HG03460 (cell line): ENCODE measurements at regions not wholly inside any gene's neighbourhood (a gene's known extent, or its start where the extent isn't known, plus 50 kb on each side); places are given as distances from the start of the nearest gene placed in this dataset.
"Not testable (repeated sequence)": the region's sequence is repeated elsewhere in the genome, so short reads cannot be mapped to it uniquely, and the experiment has no call there.

Experiments used
- ATAC-seq: cut with Tn5 transposase; IDR thresholded peaks from one replicate; pipeline ENCODE4 v1.9.1; 2021; ENCODE audit not compliant: unreplicated experiment

GRCh38 chr18:55988537-55988936 is 400.5 kb upstream of the TCF4 start:
- no peak for ATAC-seq

GRCh38 chr18:55983433-55983832 is 395.4 kb upstream of the TCF4 start:
- ATAC-seq: no peak

GRCh38 chr18:55982992-55983391 is 395.0 kb upstream of the TCF4 start:
- no peak for ATAC-seq

DNA sequence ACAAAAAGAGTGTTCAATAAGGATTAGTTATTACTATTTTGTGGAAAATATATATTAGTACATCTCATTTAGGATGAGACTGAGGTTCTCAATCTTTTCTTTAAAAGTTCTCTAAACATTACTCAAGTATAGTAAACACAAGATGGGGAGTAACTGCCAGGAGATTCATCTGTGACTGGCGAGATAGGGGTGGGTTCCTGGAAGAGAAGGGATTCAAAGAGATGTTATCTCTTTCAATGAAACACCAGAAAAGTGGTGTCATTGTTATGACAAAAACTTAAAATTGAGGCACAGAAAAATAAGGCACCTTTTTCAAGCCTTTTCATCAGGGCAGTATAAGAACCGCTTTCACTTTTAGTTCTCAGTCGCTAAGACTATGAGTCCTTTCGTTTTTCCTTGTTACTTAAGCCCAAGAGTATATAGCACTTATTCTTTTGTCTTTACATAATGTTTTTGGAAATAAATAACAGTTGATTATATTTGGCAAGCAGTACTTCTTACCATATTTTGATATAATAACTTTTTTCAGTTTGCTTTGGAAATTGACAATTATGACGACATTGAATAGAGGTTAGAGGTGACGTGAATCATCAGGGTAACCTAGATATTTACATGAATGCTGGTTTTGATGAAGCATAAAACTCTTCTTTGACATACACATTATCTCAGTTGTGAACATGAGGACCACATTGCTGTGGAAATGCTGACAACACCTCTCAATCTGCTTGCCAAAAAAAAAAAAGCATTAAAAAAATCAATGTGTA is 393.9 kb upstream of the TCF4 start:
- no peak for ATAC-seq

- ATAC-seq: no peak
Observed at GRCh38 chr18:55974521-55974920, 386.5 kb upstream of the TCF4 start.

DNA sequence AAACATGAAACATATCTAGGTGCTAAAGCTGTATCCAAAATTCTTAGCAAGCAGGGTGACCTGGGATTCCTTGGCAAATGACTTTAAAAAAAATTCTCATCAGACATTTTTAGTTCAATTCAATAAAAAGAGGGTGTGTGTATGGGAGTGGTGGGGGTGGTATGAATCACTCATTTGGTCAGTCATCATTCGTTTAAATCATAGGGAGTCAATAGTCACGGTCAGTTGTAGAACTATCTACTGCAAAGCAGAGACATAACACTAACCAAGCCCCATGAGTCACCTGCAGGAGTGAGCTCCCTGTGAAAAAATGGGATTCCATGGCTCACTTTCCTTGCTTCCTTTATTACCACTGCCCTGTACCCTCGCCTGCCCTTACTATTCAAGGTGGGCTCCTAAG is 380.6 kb upstream of the TCF4 start:
- ATAC-seq: no peak

GRCh38 chr18:55967019-55967418 is 379.0 kb upstream of the TCF4 start:
- ATAC-seq: no peak

- no peak for ATAC-seq
Observed at GRCh38 chr18:55964171-55964570, 376.2 kb upstream of the TCF4 start.

GRCh38 chr18:55953326-55953725 is 365.3 kb upstream of the TCF4 start:
- no peak for ATAC-seq

DNA sequence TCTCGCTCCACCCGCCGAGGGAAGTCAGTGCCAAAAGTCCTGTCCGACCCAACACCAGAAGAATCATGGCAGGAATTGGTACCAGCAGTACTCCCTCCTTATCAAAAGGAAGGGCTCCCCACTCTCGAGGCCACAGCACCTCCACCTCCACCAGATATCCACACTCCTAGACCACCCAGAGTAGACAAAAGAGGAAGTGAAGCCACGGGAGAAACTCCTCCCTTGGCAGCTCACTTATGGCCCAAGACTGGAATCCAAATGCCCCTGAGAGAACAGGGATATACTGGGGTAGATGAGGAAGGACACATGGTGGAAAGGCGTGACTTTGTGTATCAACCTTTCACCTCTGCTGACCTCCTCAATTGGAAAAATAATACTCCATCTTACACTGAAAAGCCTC is 363.7 kb upstream of the TCF4 start:
- not testable (repeated sequence) for ATAC-seq

DNA sequence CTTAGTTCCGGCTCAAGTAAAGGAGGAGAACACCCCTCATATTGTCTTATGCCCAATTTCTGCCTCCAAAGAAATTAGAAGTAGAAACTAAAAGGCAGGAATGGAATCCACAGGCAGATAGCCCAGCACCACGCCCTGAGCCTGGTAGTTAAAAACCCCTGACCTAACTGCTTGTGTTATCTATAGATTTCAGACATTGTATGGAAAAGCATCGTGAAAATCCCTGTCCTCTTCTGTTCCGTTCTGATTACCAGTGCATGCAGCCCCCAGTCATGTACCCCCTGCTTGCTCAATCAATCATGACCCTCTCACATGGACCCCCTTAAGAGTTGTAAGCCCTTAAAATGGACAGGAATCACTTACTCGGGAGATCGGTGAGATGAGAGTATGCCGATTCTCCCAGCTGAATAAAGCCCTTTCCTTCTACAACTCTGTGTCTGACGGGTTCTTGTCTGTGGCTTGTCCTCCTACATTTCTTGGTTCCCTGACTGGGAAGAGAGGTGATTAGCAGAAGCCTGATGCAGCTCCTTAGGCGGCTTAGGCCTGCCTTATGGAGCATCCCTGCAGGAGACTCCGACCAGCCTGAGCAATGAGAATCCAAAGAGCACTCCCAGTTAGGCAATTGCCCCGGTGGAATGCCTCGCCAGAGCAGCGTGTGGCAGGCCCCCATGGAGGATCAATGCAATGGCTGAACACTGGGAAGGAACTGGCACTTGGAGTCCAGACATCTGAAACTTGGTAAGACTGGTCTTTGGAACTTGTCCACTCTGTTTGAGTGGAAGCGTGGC is 362.6 kb upstream of the TCF4 start:
- no peak for ATAC-seq

- no peak for ATAC-seq
Observed at GRCh38 chr18:55934821-55935220, 346.8 kb upstream of the TCF4 start.

GRCh38 chr18:55932675-55933074 is 344.7 kb upstream of the TCF4 start:
- ATAC-seq: no peak

DNA sequence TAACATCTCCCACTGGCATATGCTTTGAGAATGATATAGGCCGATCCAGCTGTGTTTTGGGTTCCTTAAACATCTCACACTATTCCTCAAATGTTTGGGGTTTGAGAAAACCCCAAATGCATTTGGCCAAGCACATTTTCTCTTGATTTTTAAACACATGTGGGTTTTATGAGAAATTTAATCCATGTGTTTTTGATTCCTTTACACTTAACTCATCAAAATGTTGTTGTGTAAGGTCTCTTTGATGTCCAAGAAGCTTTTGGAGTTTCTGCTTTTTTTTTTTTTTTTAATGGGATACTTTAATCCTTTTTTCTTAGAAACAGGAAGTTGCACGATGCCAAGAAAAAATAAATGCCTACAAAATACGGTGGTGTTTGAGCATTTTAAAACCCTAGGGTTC is 339.8 kb upstream of the TCF4 start:
- no peak for ATAC-seq

DNA sequence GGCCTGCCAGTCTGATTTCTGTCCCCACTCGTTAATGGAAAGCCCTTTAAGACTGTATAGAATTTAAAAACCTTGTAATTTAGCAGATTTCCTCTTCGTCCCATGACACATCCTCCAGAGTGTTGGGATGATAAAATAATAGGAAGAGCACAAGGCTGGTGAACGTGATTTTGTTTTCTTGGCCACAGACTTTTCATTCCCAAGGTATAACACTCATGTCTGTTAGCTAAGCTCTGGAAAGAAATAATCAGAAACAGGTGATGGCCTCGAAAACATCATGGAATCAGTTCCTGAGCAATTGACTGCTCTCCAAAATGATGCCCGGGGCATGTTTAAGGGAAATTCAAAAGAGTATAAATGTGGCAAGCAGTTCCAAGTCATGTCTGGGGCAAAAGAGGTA is 337.8 kb upstream of the TCF4 start:
- ATAC-seq: no peak

- no peak for ATAC-seq
Observed at GRCh38 chr18:55920063-55920462, 332.1 kb upstream of the TCF4 start.

- no peak for ATAC-seq
Observed at GRCh38 chr18:55918444-55918843, 330.5 kb upstream of the TCF4 start.

- ATAC-seq: no peak
Observed at GRCh38 chr18:55912919-55913318, 324.9 kb upstream of the TCF4 start.

- ATAC-seq: no peak
Observed at GRCh38 chr18:55912071-55912470, 324.1 kb upstream of the TCF4 start.

- ATAC-seq: no peak
Observed at GRCh38 chr18:55910296-55910695, 322.3 kb upstream of the TCF4 start.

- no peak for ATAC-seq
Observed at GRCh38 chr18:55908901-55909366, 320.9 kb upstream of the TCF4 start.

- ATAC-seq: no peak
Observed at GRCh38 chr18:55907453-55908175, 319.6 kb upstream of the TCF4 start.
